K562 (cell line): ENCODE measurements at regions not wholly inside any gene's neighbourhood (a gene's known extent, or its start where the extent isn't known, plus 50 kb on each side); places are given as distances from the start of the nearest gene placed in this dataset.
"Not testable (repeated sequence)": the region's sequence is repeated elsewhere in the genome, so short reads cannot be mapped to it uniquely, and the experiment has no call there.

Experiments used
- ATAC-seq: fragments of 200-7000 bp; cut with Tn5 transposase; 3 replicates; pipeline ENCODE4 v1.9.1; 2020; ENCODE audit warnings: moderate library complexity
- BruUV-seq: library from RNA; stranded (reverse); fragments of 400-500 nt; replicated peaks from 2 replicates; lab custom pipeline; 2021; lab: Mats Ljungman, UMichigan
- CTCF ChIA-PET: fragments of 300-600 bp; formaldehyde crosslinking; extraction: SDS; loops from one replicate; lab custom pipeline; 2021; ENCODE audit warnings: low intra/inter-chr PET ratio; lab: Yijun Ruan, JAX
- POLR2A ChIA-PET: fragments of 300-600, 350-650 bp; sonication (Branson Sonifier 250); formaldehyde crosslinking; extraction: SDS; loops from one replicate; lab custom pipeline; 2021; ENCODE audit warnings: antibody characterized with exemption, inconsistent platforms; lab: Yijun Ruan, JAX
- DNase-seq, 4 experiments: peaks; one replicate each; pipeline versions ENCODE4 v3.0.0 to v3.0.0-alpha.2; 2011 to 2018; ENCODE audit warnings: low spot score in 3 of 4, mixed read lengths in 3 of 4; ENCODE audit errors: extremely low read depth in 1 of 4
- FAIRE-seq: peaks from 2 replicates; lab custom pipeline; 2011; peaks lifted over from hg19 to GRCh38; lab: Jason Lieb, UNC
- H2AFZ ChIP-seq: 2 replicates; pipeline ENCODE4 v1.6.0; 2011; ENCODE audit warnings: low read depth, low read length, control low read depth, inconsistent platforms
- H3K27ac ChIP-seq: fragments of 200-600 bp; 3 replicates; pipeline ENCODE4 v1.8.0; 2011; ENCODE audit warnings: low read depth, mild to moderate bottlenecking, control low read depth, inconsistent platforms, low read length, moderate library complexity, mixed read lengths; ENCODE audit errors: extremely low read depth
- H3K27me3 ChIP-seq, 2 experiments: fragments of 300-600 bp in 1 of 2; 2 replicates in 1 of 2; 3 replicates in 1 of 2; pipeline versions ENCODE4 v1.6.0 to v1.8.0; 2011; ENCODE audit warnings: inconsistent platforms in 2 of 2, low read length in 2 of 2, mild to moderate bottlenecking in 1 of 2, mixed read lengths in 1 of 2, moderate library complexity in 1 of 2; ENCODE audit not compliant: control insufficient read depth in 2 of 2, insufficient read depth in 2 of 2
- H3K36me3 ChIP-seq: fragments of 300-600 bp; 3 replicates; pipeline ENCODE4 v1.8.0; 2011; ENCODE audit warnings: mild to moderate bottlenecking, low read length, inconsistent platforms; ENCODE audit not compliant: control insufficient read depth, insufficient read depth
- H3K4me1 ChIP-seq, 2 experiments: fragments of 200-600 bp in 1 of 2; replicated peaks in 1 of 2; 2 replicates in 1 of 2; 3 replicates in 1 of 2; pipeline versions ENCODE4 v1.5.1 to v1.8.0; 2011; ENCODE audit warnings: inconsistent platforms in 2 of 2, low read length in 2 of 2, mild to moderate bottlenecking in 1 of 2, mixed read lengths in 1 of 2, moderate library complexity in 1 of 2; ENCODE audit not compliant: control insufficient read depth in 2 of 2, insufficient read depth in 2 of 2
- H3K4me2 ChIP-seq: 2 replicates; pipeline ENCODE4 v1.6.1; 2011; ENCODE audit warnings: low read length, control low read depth, inconsistent platforms, mixed read lengths; ENCODE audit not compliant: insufficient read depth
- H3K4me3 ChIP-seq: fragments of 200-600 bp; sonication (generic), shearing (Covaris generic); 2 replicates; pipeline ENCODE4 v1.5.1; 2016; ENCODE audit warnings: control low read depth, inconsistent platforms
- H3K79me2 ChIP-seq: fragments of 200-600 bp; 3 replicates; pipeline ENCODE4 v1.8.0; 2011; ENCODE audit warnings: low read length, inconsistent platforms; ENCODE audit not compliant: control insufficient read depth, insufficient read depth
- H3K9ac ChIP-seq, 2 experiments: 2 replicates each; pipeline versions ENCODE4 v1.6.0 to v1.6.1; 2011; ENCODE audit warnings: low read depth in 2 of 2, low read length in 2 of 2, control low read depth in 1 of 2, inconsistent platforms in 1 of 2, mild to moderate bottlenecking in 1 of 2, mixed read lengths in 1 of 2; ENCODE audit not compliant: insufficient read depth in 1 of 2
- H3K9me1 ChIP-seq: one replicate; pipeline ENCODE4 v1.6.0; 2011; ENCODE audit warnings: inconsistent platforms, mild to moderate bottlenecking, low read length, moderate library complexity; ENCODE audit not compliant: control insufficient read depth, insufficient read depth
- H3K9me3 ChIP-seq: replicated peaks from 2 replicates; pipeline ENCODE4 v1.5.1; 2011; ENCODE audit warnings: low read depth, low read length, inconsistent platforms; ENCODE audit not compliant: control insufficient read depth, insufficient read depth
- H4K20me1 ChIP-seq: replicated peaks from 2 replicates; pipeline ENCODE4 v1.6.1; 2011; ENCODE audit warnings: low read length, inconsistent platforms, mixed read lengths; ENCODE audit not compliant: control insufficient read depth, insufficient read depth
- CBX3 ChIP-seq, 2 experiments: IDR thresholded peaks; 1 replicate in 1 of 2; 2 replicates in 1 of 2; pipeline ENCODE4 v1.6.1; 2012; ENCODE audit warnings: inconsistent platforms in 2 of 2, low read length in 2 of 2, borderline replicate concordance in 1 of 2, control low read depth in 1 of 2
- CBX5 ChIP-seq: IDR thresholded peaks from 2 replicates; pipeline ENCODE4 v1.6.1; 2014; ENCODE audit warnings: low read depth, borderline replicate concordance
- TRIM24 ChIP-seq, 2 experiments: fragments of 450-650 bp; IDR thresholded peaks; 2 replicates each; pipeline ENCODE4 v1.6.1; 2016
- TRIM28 ChIP-seq: fragments of 450-650 bp; IDR thresholded peaks from 2 replicates; pipeline ENCODE4 v1.6.1; 2017
- ZEB2 ChIP-seq: fragments of 450-650 bp; IDR thresholded peaks from 2 replicates; pipeline ENCODE4 v1.6.1; 2016
- ZNF280A ChIP-seq: fragments of 450-650 bp; IDR thresholded peaks from 2 replicates; pipeline ENCODE4 v1.6.1; 2018; ENCODE audit warnings: mild to moderate bottlenecking, low read depth; ENCODE audit not compliant: partially characterized antibody
- WGBS: fragments of 100-300 bp; shearing (Covaris generic); methylation state at CpG from one replicate; pipeline ENCODE4 v1.1.6; 2016; ENCODE audit warnings: low coverage, mixed read lengths; ENCODE audit not compliant: insufficient coverage; ENCODE audit errors: missing lambda C conversion rate; 5-methylcytosine and 5-hydroxymethylcytosine counted together
- in situ Hi-C: fragments of 300-500 bp; cut with MboI; formaldehyde crosslinking; loops from 4 replicates; pipeline ENCODE4 v1.15.0; 2018; ENCODE audit warnings: inconsistent platforms, mixed read lengths
- intact Hi-C: fragments of 100-400 bp; cut with micrococcal nuclease; formaldehyde crosslinking; loops from 2 replicates; pipeline ENCODE4 v1.14.2; 2022

GRCh38 chr7:138339229-138339628 is 120.8 kb upstream of the TRIM24 start:
- H3K4me1 ChIP-seq, H3K79me2 ChIP-seq, H3K36me3 ChIP-seq, H3K4me3 ChIP-seq, POLR2A ChIA-PET, ATAC-seq, H3K9me1 ChIP-seq, H4K20me1 ChIP-seq, BruUV-seq, FAIRE-seq, in situ Hi-C loops, H3K4me2 ChIP-seq, H3K27ac ChIP-seq, H2AFZ ChIP-seq, CTCF ChIA-PET, H3K27me3 ChIP-seq, H3K9ac ChIP-seq, intact Hi-C loops, DNase-seq: not testable (repeated sequence)
- WGBS: 17% methylated on average over 7 of the region's 7 CpGs
- H3K9me3 ChIP-seq: peaks cover 33% of the 10 kb centered on the region
- peak; percentile 89 for TF ChIP-seq ZNF280A
- TF ChIP-seq ZEB2: 0 out of 2 replicates have a peak, but pooled peaks have one; percentile 19
- TF ChIP-seq CBX5: peak; percentile 89
- peak; percentile 98 for TF ChIP-seq TRIM28
- TF ChIP-seq CBX3 (IDR thresholded peaks at IDR 0.05; ENCODE audit: borderline replicate concordance in 1 of 2, low read length in 2 of 2): peak in 1 of 2 experiments; percentile 94; a peak in 2 of 3 replicates
- peak; percentile 72 to 87 for TF ChIP-seq TRIM24 (IDR thresholded peaks at IDR 0.05)
